Esophagus muscularis mucosa (tissue), 4 donors: ENCODE measurements at regions not wholly inside any gene's neighbourhood (a gene's known extent, or its start where the extent isn't known, plus 50 kb on each side); places are given as distances from the start of the nearest gene placed in this dataset.

Experiments
- DNase-seq: peaks from one replicate; pipeline ENCODE4 v3.0.0-alpha.2; 2017; ENCODE audit errors: extremely low spot score
- H3K27ac ChIP-seq, 4 donors: fragments of 200-600 bp; sonication (generic); replicated peaks in 1 of 4; 1 replicate in 3 of 4; 2 replicates in 1 of 4; pipeline ENCODE4 v1.5.1; 2016 to 2019; ENCODE audit warnings: mild to moderate bottlenecking in 1 of 4
- H3K27me3 ChIP-seq, 4 donors: fragments of 200-600 bp; sonication (generic); one replicate each; pipeline versions ENCODE4 v1.5.1 to v1.6.0; 2016 to 2019
- H3K36me3 ChIP-seq, 4 donors: fragments of 200-600 bp; sonication (generic); one replicate each; pipeline ENCODE4 v1.5.1; 2016 to 2019
- H3K4me1 ChIP-seq, 4 donors: fragments of 200-600 bp; sonication (generic); one replicate each; pipeline ENCODE4 v1.5.1; 2016 to 2019
- H3K4me3 ChIP-seq, 4 donors: fragments of 200-600 bp; sonication (generic); 1 replicate in 2 of 4; 2 replicates in 2 of 4; pipeline ENCODE4 v1.5.1; 2016 to 2019; ENCODE audit warnings: mild to moderate bottlenecking in 4 of 4, moderate library complexity in 1 of 4
- H3K9me3 ChIP-seq, 4 donors: fragments of 200-600 bp; sonication (generic); 1 replicate in 3 of 4; 2 replicates in 1 of 4; pipeline ENCODE4 v1.5.1; 2016 to 2019
- CTCF ChIP-seq, 3 experiments: fragments of 200-600 bp in 2 of 3; fragments of 450-650 bp in 1 of 3; sonication (generic) in 2 of 3; IDR thresholded peaks; one replicate each; pipeline ENCODE4 v1.5.1; 2017 to 2019; ENCODE audit warnings: antibody characterized with exemption in 3 of 3, mild to moderate bottlenecking in 2 of 3, moderate library complexity in 1 of 3
- EP300 ChIP-seq: sonication (generic); formaldehyde crosslinking; IDR thresholded peaks from one replicate; pipeline ENCODE4 v1.6.1; 2017; ENCODE audit warnings: antibody characterized with exemption
- POLR2A ChIP-seq: fragments of 450-650 bp; IDR thresholded peaks from one replicate; pipeline ENCODE4 v1.6.1; 2017; ENCODE audit warnings: antibody characterized with exemption, moderate library complexity, mild to moderate bottlenecking, low read depth
- POLR2AphosphoS5 ChIP-seq, 2 donors: sonication (generic); formaldehyde crosslinking; IDR thresholded peaks; one replicate each; pipeline ENCODE4 v1.6.1; 2017; ENCODE audit warnings: antibody characterized with exemption in 2 of 2
- WGBS: methylation state at CpG from one replicate; pipeline ENCODE4 v1.1.5; 2018; 5-methylcytosine and 5-hydroxymethylcytosine counted together
- intact Hi-C: fragments of 100-400 bp; cut with DNase I; formaldehyde crosslinking; loops from one replicate; pipeline ENCODE4 v1.15.1; 2023

- Histone ChIP-seq H3K27ac (no peak overlapping the region), H3K27me3 (no peaks in the 10 kb centered on the region), H3K4me3 (no peak overlapping the region), H3K9me3 (no peaks in the 10 kb centered on the region), H3K4me1 (no peaks in the 10 kb centered on the region), H3K36me3 (no peaks in the 10 kb centered on the region)
- WGBS = 94% methylated on average over 4 of the region's 4 CpGs
- no peak for DNase-seq
- no peak for TF ChIP-seq CTCF (IDR thresholded peaks at IDR 0.05)
- no peak for TF ChIP-seq EP300
- TF ChIP-seq POLR2A = no peak
- no peak for TF ChIP-seq POLR2AphosphoS5 (IDR thresholded peaks at IDR 0.05)
- intact Hi-C loops = no loop called here
These were observed 565.2 kb downstream of the PCDH18 start for GRCh38 chr4:136967069-136967468.

GRCh38 chr4:136965478-136965877 is 566.8 kb downstream of the PCDH18 start:
- WGBS = 77% methylated on average over 3 of the region's 3 CpGs
- DNase-seq = no peak
- H3K4me3 ChIP-seq = no peak overlapping the region
- H3K27ac ChIP-seq = no peak overlapping the region
- no peaks in the 10 kb centered on the region for H3K36me3 ChIP-seq
- H3K27me3 ChIP-seq = no peaks in the 10 kb centered on the region
- TF ChIP-seq POLR2AphosphoS5 (IDR thresholded peaks at IDR 0.05) = no peak
- TF ChIP-seq POLR2A = no peak
- no peak for TF ChIP-seq EP300
- TF ChIP-seq CTCF (IDR thresholded peaks at IDR 0.05) = no peak
- no peaks in the 10 kb centered on the region for H3K9me3 ChIP-seq
- intact Hi-C loops = no loop called here
- no peaks in the 10 kb centered on the region for H3K4me1 ChIP-seq

- Histone ChIP-seq H3K36me3 (no peaks in the 10 kb centered on the region), H3K27ac (no peak overlapping the region), H3K27me3 (no peaks in the 10 kb centered on the region), H3K4me3 (no peak overlapping the region), H3K4me1 (no peaks in the 10 kb centered on the region), H3K9me3 (no peaks in the 10 kb centered on the region)
- DNase-seq = no peak
- TF ChIP-seq POLR2AphosphoS5 (IDR thresholded peaks at IDR 0.05) (no peak), CTCF (IDR thresholded peaks at IDR 0.05) (no peak), EP300 (no peak), POLR2A (no peak)
- intact Hi-C loops = no loop called here
- WGBS = 88% methylated on average over 2 of the region's 2 CpGs
These were observed 569.4 kb downstream of the PCDH18 start for GRCh38 chr4:136962868-136963267.

- TF ChIP-seq POLR2AphosphoS5 (IDR thresholded peaks at IDR 0.05) = no peak
- TF ChIP-seq EP300 = no peak
- 77% methylated on average over 7 of the region's 9 CpGs for WGBS
- peaks cover 0 to 7% (median 0%) of the 10 kb centered on the region in 4 donors for H3K4me1 ChIP-seq
- H3K4me3 ChIP-seq = no peak overlapping the region
- no peaks in the 10 kb centered on the region for H3K27me3 ChIP-seq
- no peak overlapping the region for H3K27ac ChIP-seq
- H3K9me3 ChIP-seq = no peaks in the 10 kb centered on the region
- no peaks in the 10 kb centered on the region for H3K36me3 ChIP-seq
- DNase-seq = no peak
- intact Hi-C loops = no loop called here
These were observed 585.9 kb downstream of the PCDH18 start for GRCh38 chr4:136946307-136946907.

- no peak for DNase-seq
- intact Hi-C loops = no loop called here
- Histone ChIP-seq H3K4me1 (no peaks in the 10 kb centered on the region), H3K27ac (no peak overlapping the region), H3K27me3 (no peaks in the 10 kb centered on the region), H3K36me3 (no peaks in the 10 kb centered on the region), H3K4me3 (no peak overlapping the region), H3K9me3 (no peaks in the 10 kb centered on the region)
- TF ChIP-seq POLR2A = no peak
- no peak for TF ChIP-seq EP300
- no peak for TF ChIP-seq CTCF (IDR thresholded peaks at IDR 0.05)
- TF ChIP-seq POLR2AphosphoS5 (IDR thresholded peaks at IDR 0.05) = no peak
These were observed 592.5 kb downstream of the PCDH18 start for GRCh38 chr4:136939781-136940180.
